HepG2 (cell line): ENCODE measurements at regions not wholly inside any gene's neighbourhood (a gene's known extent, or its start where the extent isn't known, plus 50 kb on each side); places are given as distances from the start of the nearest gene placed in this dataset.

ENCODE experiments used
- ARID3A ChIP-seq: IDR thresholded peaks from 2 replicates; pipeline ENCODE4 v1.6.1; 2012; ENCODE audit warnings: low read depth, low read length, improper control_type of control experiment
- ATM ChIP-seq: fragments of 450-650 bp; IDR thresholded peaks from 2 replicates; pipeline ENCODE4 v1.7.1; 2017; ENCODE audit warnings: mild to moderate bottlenecking, borderline replicate concordance
- CREB3 ChIP-seq: sonication (generic); formaldehyde crosslinking; IDR thresholded peaks from 2 replicates; pipeline ENCODE4 v1.5.0; 2020; ENCODE audit warnings: missing genetic modification reagents
- MAZ ChIP-seq, 2 experiments: sonication (generic) in 1 of 2; formaldehyde crosslinking in 1 of 2; IDR thresholded peaks; 2 replicates each; pipeline versions ENCODE4 v1.5.0 to v1.6.1; 2012 to 2020; ENCODE audit warnings: low read depth in 2 of 2, mild to moderate bottlenecking in 2 of 2, borderline replicate concordance in 1 of 2, improper control_type of control experiment in 1 of 2, low read length in 1 of 2, missing genetic modification reagents in 1 of 2, moderate library complexity in 1 of 2
- NFKBIZ ChIP-seq: IDR thresholded peaks from 2 replicates; pipeline ENCODE4 v1.6.1; 2018; ENCODE audit warnings: missing genetic modification reagents, missing compliant biosample characterization
- USF2 ChIP-seq, 2 experiments: sonication (generic) in 1 of 2; formaldehyde crosslinking in 1 of 2; IDR thresholded peaks; 2 replicates each; pipeline versions ENCODE4 v1.5.1 to v1.6.1; 2011 to 2020; ENCODE audit warnings: borderline replicate concordance in 1 of 2, low read depth in 1 of 2, low read length in 1 of 2, mild to moderate bottlenecking in 1 of 2, missing genetic modification reagents in 1 of 2, moderate library complexity in 1 of 2
- ZBTB21 ChIP-seq: sonication (generic); formaldehyde crosslinking; IDR thresholded peaks from 2 replicates; pipeline ENCODE4 v1.4.0; 2020; ENCODE audit warnings: missing genetic modification reagents
- ZNF567 ChIP-seq: sonication (generic); formaldehyde crosslinking; IDR thresholded peaks from 2 replicates; pipeline ENCODE4 v1.8.1; 2023; ENCODE audit warnings: mild to moderate bottlenecking, missing genetic modification reagents, borderline replicate concordance

- no peak for TF ChIP-seq USF2 (IDR thresholded peaks at IDR 0.05; ENCODE audit: low read depth, low read length)
- no peak for TF ChIP-seq USF2 (CRISPR knock-in tag; IDR thresholded peaks at IDR 0.05; ENCODE audit: borderline replicate concordance)
- TF ChIP-seq ATM = no peak
- TF ChIP-seq ZNF567 = no peak
- no peak for TF ChIP-seq ARID3A
- TF ChIP-seq MAZ (IDR thresholded peaks at IDR 0.05; ENCODE audit: borderline replicate concordance, low read depth, low read length) = no peak
- no peak for TF ChIP-seq MAZ (CRISPR knock-in tag; IDR thresholded peaks at IDR 0.05; ENCODE audit: low read depth)
- TF ChIP-seq CREB3 (CRISPR knock-in tag) = no peak
- no peak for TF ChIP-seq ZBTB21 (CRISPR knock-in tag)
- no peak for TF ChIP-seq NFKBIZ
- TF ChIP-seq, all 625 proteins: peak for 0
Measured at GRCh38 chr7:47045207-47046051, 536.5 kb downstream of the TNS3 start (continued).
